H1 (cell line): ENCODE measurements at regions not wholly inside any gene's neighbourhood (a gene's known extent, or its start where the extent isn't known, plus 50 kb on each side); places are given as distances from the start of the nearest gene placed in this dataset.

ENCODE experiments used
- CTCF ChIA-PET: fragments of 300-600 bp; sonication (Branson Sonifier 250); formaldehyde crosslinking; loops from one replicate; lab custom pipeline; 2021; ENCODE audit not compliant: partially characterized antibody; lab: Charles Lee
- POLR2A ChIA-PET: fragments of 300-600 bp; sonication (Branson Sonifier 250); formaldehyde crosslinking; loops from one replicate; lab custom pipeline; 2021; ENCODE audit warnings: inconsistent platforms; ENCODE audit not compliant: partially characterized antibody; lab: Charles Lee
- DNase-seq, 2 experiments: peaks; one replicate each; pipeline versions ENCODE4 v3.0.0 to v3.0.0-alpha.2; 2010 to 2022; ENCODE audit warnings: low spot score in 2 of 2, low read depth in 1 of 2, mixed read lengths in 1 of 2
- FAIRE-seq: peaks from 2 replicates; lab custom pipeline; 2011; peaks lifted over from hg19 to GRCh38; lab: Jason Lieb, UNC
- H2AFZ ChIP-seq: 2 replicates; pipeline ENCODE4 v1.8.1; 2012; ENCODE audit warnings: low read length, inconsistent platforms
- H2AK5ac ChIP-seq: 2 replicates; pipeline ENCODE4 v1.6.1; 2013; ENCODE audit warnings: low read depth, low read length
- H2BK120ac ChIP-seq: replicated peaks from 2 replicates; pipeline ENCODE3; 2013; ENCODE audit warnings: low read depth, low read length, inconsistent platforms
- H2BK12ac ChIP-seq: 2 replicates; pipeline ENCODE4 v1.6.1; 2013; ENCODE audit warnings: low read depth, low read length
- H2BK15ac ChIP-seq: 2 replicates; pipeline ENCODE4 v1.6.1; 2013; ENCODE audit warnings: low read length
- H2BK20ac ChIP-seq: 2 replicates; pipeline ENCODE4 v1.6.1; 2013; ENCODE audit warnings: low read length
- H2BK5ac ChIP-seq: 2 replicates; pipeline ENCODE4 v1.6.1; 2013; ENCODE audit warnings: low read depth, low read length
- H3K14ac ChIP-seq: 2 replicates; pipeline ENCODE4 v1.6.1; 2013; ENCODE audit warnings: inconsistent platforms; ENCODE audit not compliant: insufficient read length
- H3K18ac ChIP-seq: 2 replicates; pipeline ENCODE4 v1.6.1; 2013; ENCODE audit warnings: low read length; ENCODE audit errors: extremely low read depth
- H3K23ac ChIP-seq: 2 replicates; pipeline ENCODE4 v1.6.1; 2013; ENCODE audit warnings: inconsistent platforms; ENCODE audit not compliant: insufficient read length
- H3K23me2 ChIP-seq: 2 replicates; pipeline ENCODE4 v1.6.1; 2013; ENCODE audit warnings: low read depth, low read length
- H3K27ac ChIP-seq: 2 replicates; pipeline ENCODE4 v1.6.1; 2011; ENCODE audit warnings: low read depth, low read length, inconsistent platforms
- H3K27me3 ChIP-seq, 4 experiments: replicated peaks in 1 of 4; 1 replicate in 1 of 4; 2 replicates in 3 of 4; pipeline versions ENCODE4 v1.6.1 to v1.8.1; 2011 to 2013; ENCODE audit warnings: low read length in 3 of 4, mild to moderate bottlenecking in 3 of 4, inconsistent platforms in 2 of 4, mixed read lengths in 2 of 4, moderate library complexity in 1 of 4; ENCODE audit not compliant: control insufficient read depth in 3 of 4, insufficient read depth in 3 of 4; ENCODE audit errors: extremely low read depth in 1 of 4
- H3K36me3 ChIP-seq, 4 experiments: 2 replicates each; pipeline versions ENCODE4 v1.6.1 to v1.8.1; 2011 to 2013; ENCODE audit warnings: mild to moderate bottlenecking in 4 of 4, low read length in 3 of 4, moderate library complexity in 2 of 4, control low read depth in 1 of 4, inconsistent platforms in 1 of 4; ENCODE audit not compliant: insufficient read depth in 4 of 4, control insufficient read depth in 2 of 4
- H3K4ac ChIP-seq: replicated peaks from 2 replicates; pipeline ENCODE3; 2013; ENCODE audit warnings: low read length, low read depth, mixed read lengths, inconsistent platforms; ENCODE audit not compliant: insufficient read length
- H3K4me1 ChIP-seq, 4 experiments: replicated peaks in 1 of 4; 1 replicate in 1 of 4; 2 replicates in 3 of 4; pipeline versions ENCODE4 v1.6.1 to v1.8.1; 2011 to 2013; ENCODE audit warnings: low read length in 3 of 4, inconsistent platforms in 2 of 4, mixed read lengths in 1 of 4; ENCODE audit not compliant: insufficient read depth in 4 of 4, control insufficient read depth in 3 of 4
- H3K4me2 ChIP-seq, 2 experiments: 2 replicates each; pipeline versions ENCODE4 v1.6.1 to v1.8.1; 2011 to 2013; ENCODE audit warnings: low read depth in 2 of 2, low read length in 2 of 2, control low read depth in 1 of 2, inconsistent platforms in 1 of 2, mild to moderate bottlenecking in 1 of 2; ENCODE audit not compliant: insufficient read depth in 1 of 2
- H3K4me3 ChIP-seq, 4 experiments: fragments of 200-600, 300-600 bp in 1 of 4; sonication (generic), shearing (Covaris generic), sonication (Bioruptor Twin) in 1 of 4; 2 replicates each; pipeline versions ENCODE4 v1.5.1 to v1.8.1; 2011 to 2016; ENCODE audit warnings: low read length in 4 of 4, low read depth in 3 of 4, control low read depth in 2 of 4, inconsistent platforms in 2 of 4, mild to moderate bottlenecking in 2 of 4, mixed read lengths in 1 of 4, moderate library complexity in 1 of 4; ENCODE audit not compliant: insufficient read depth in 2 of 4; ENCODE audit errors: extremely low read depth in 1 of 4
- H3K56ac ChIP-seq: replicated peaks from 2 replicates; pipeline ENCODE3; 2013; ENCODE audit warnings: low read depth, mild to moderate bottlenecking, mixed read lengths, low read length, inconsistent platforms; ENCODE audit not compliant: insufficient read length
- H3K79me1 ChIP-seq: 2 replicates; pipeline ENCODE4 v1.6.1; 2013; ENCODE audit warnings: low read depth, low read length, control low read depth
- H3K79me2 ChIP-seq, 2 experiments: 2 replicates each; pipeline versions ENCODE4 v1.6.1 to v1.8.1; 2012 to 2013; ENCODE audit warnings: low read length in 2 of 2, mild to moderate bottlenecking in 2 of 2, inconsistent platforms in 1 of 2; ENCODE audit not compliant: insufficient read depth in 2 of 2, control insufficient read depth in 1 of 2
- H3K9ac ChIP-seq, 4 experiments: replicated peaks in 1 of 4; 1 replicate in 1 of 4; 2 replicates in 3 of 4; pipeline versions ENCODE4 v1.6.1 to v1.8.1; 2011 to 2013; ENCODE audit warnings: low read depth in 3 of 4, low read length in 3 of 4, control low read depth in 2 of 4, mild to moderate bottlenecking in 2 of 4, moderate library complexity in 2 of 4, inconsistent platforms in 1 of 4; ENCODE audit errors: extremely low read depth in 1 of 4
- H3K9me3 ChIP-seq, 2 experiments: 2 replicates each; pipeline versions ENCODE4 v1.6.1 to v1.8.1; 2012 to 2013; ENCODE audit warnings: mild to moderate bottlenecking in 2 of 2, moderate library complexity in 2 of 2, control low read depth in 1 of 2, inconsistent platforms in 1 of 2, low read depth in 1 of 2, low read length in 1 of 2, mixed read lengths in 1 of 2; ENCODE audit not compliant: insufficient read depth in 2 of 2
- H4K20me1 ChIP-seq, 2 experiments: replicated peaks in 1 of 2; 2 replicates each; pipeline versions ENCODE3 to v1.8.1; 2011 to 2013; ENCODE audit warnings: inconsistent platforms in 2 of 2, low read length in 2 of 2, mild to moderate bottlenecking in 1 of 2; ENCODE audit not compliant: insufficient read depth in 2 of 2, control insufficient read depth in 1 of 2
- H4K5ac ChIP-seq: 2 replicates; pipeline ENCODE4 v1.6.1; 2013; ENCODE audit warnings: low read length, low read depth, mixed read lengths, inconsistent platforms; ENCODE audit not compliant: insufficient read length
- H4K8ac ChIP-seq: 2 replicates; pipeline ENCODE4 v1.8.0; 2013; ENCODE audit warnings: mild to moderate bottlenecking, moderate library complexity, low read length, inconsistent platforms; ENCODE audit not compliant: insufficient read depth; ENCODE audit errors: extremely low read depth
- H4K91ac ChIP-seq: replicated peaks from 2 replicates; pipeline ENCODE3; 2013; ENCODE audit warnings: low read length, mixed read lengths, inconsistent platforms; ENCODE audit not compliant: insufficient read length
- BACH1 ChIP-seq: IDR thresholded peaks from 2 replicates; pipeline ENCODE4 v1.6.1; 2012; ENCODE audit warnings: low read length, improper control_type of control experiment
- CBX8 ChIP-seq: fragments of 300-800, 300-1000 bp; sonication (generic); IDR thresholded peaks from 2 replicates; pipeline ENCODE4 v1.7.1; 2016; ENCODE audit warnings: low read depth, low read length, borderline replicate concordance
- CHD2 ChIP-seq: IDR thresholded peaks from 2 replicates; pipeline ENCODE4 v1.6.1; 2012; ENCODE audit warnings: low read length, improper control_type of control experiment
- EGR1 ChIP-seq: IDR thresholded peaks from 2 replicates; pipeline ENCODE4 v1.6.1; 2011; ENCODE audit warnings: low read depth, low read length, borderline replicate concordance
- HDAC6 ChIP-seq: IDR thresholded peaks from one replicate; pipeline ENCODE4 v1.7.1; 2012; ENCODE audit warnings: low read depth, mild to moderate bottlenecking, inconsistent platforms, low read length, moderate library complexity
- RBBP5 ChIP-seq: IDR thresholded peaks from 2 replicates; pipeline ENCODE4 v1.7.1; 2012; ENCODE audit warnings: low read depth, mild to moderate bottlenecking, inconsistent platforms, low read length, moderate library complexity, borderline replicate concordance
- RXRA ChIP-seq: IDR thresholded peaks from 2 replicates; pipeline ENCODE4 v1.6.1; 2011; ENCODE audit warnings: low read depth, mild to moderate bottlenecking, low read length, moderate library complexity; ENCODE audit not compliant: insufficient read depth
- SIRT6 ChIP-seq: IDR thresholded peaks from one replicate; pipeline ENCODE4 v1.7.1; 2012; ENCODE audit warnings: low read length, inconsistent platforms
- SP4 ChIP-seq: IDR thresholded peaks from 2 replicates; pipeline ENCODE4 v1.6.1; 2012; ENCODE audit warnings: low read length, inconsistent platforms
- ZNF274 ChIP-seq: IDR thresholded peaks from 2 replicates; pipeline ENCODE4 v1.7.0; 2012; ENCODE audit warnings: low read length, borderline replicate concordance; ENCODE audit errors: extremely low read depth
- WGBS, 2 experiments: shearing (Covaris generic) in 1 of 2; methylation state at CpG; one replicate each; pipeline versions ENCODE4 v1.1.6 to v1.1.7; 2013 to 2015; ENCODE audit warnings: low lambda C conversion rate in 2 of 2, mixed read lengths in 2 of 2, inconsistent platforms in 1 of 2, low coverage in 1 of 2, missing lambda C conversion rate in 1 of 2; ENCODE audit not compliant: insufficient replicate concordance in 2 of 2, insufficient coverage in 1 of 2, insufficient read length in 1 of 2; ENCODE audit errors: extremely low coverage in 1 of 2, missing lambda C conversion rate in 1 of 2; 5-methylcytosine and 5-hydroxymethylcytosine counted together
- TF ChIP-seq, protein P1 (sequence below): IDR thresholded peaks from 2 replicates; pipeline ENCODE4 v1.6.1; 2011; ENCODE audit warnings: low read depth, mild to moderate bottlenecking, low read length; ENCODE audit not compliant: insufficient read depth
- TF ChIP-seq, protein P2 (sequence below): IDR thresholded peaks from 2 replicates; pipeline ENCODE4 v1.6.1; 2012; ENCODE audit warnings: inconsistent platforms
- TF ChIP-seq, protein P3 (sequence below): IDR thresholded peaks from 2 replicates; pipeline ENCODE4 v1.6.1; 2012; ENCODE audit warnings: inconsistent platforms

DNA sequence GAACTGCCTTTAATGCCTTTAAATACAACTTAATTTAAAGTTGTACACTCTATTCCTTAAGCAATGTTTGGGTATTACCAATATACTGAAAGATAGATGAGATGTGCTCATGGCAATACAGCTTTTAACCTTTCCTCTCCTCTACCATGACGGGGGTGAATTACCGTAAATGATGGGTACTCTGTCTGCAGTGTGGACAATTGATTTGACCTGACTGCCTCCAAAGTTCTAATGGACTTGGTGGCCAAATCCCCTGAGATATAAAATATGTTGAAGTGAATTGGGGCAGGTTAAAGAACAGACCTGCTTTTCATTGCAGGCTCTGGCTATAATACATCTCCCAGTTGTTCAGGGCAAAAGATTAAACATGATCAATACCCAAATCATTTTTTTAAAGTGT lies 367.4 kb upstream of the NR5A2 start:
- Histone ChIP-seq H2BK15ac (no peak overlapping the region), H3K79me2 (no peaks in the 10 kb centered on the region), H2AK5ac (no peak overlapping the region), H3K27me3 (no peaks in the 10 kb centered on the region), H3K23ac (no peak overlapping the region), H2BK120ac (no peak overlapping the region), H2BK5ac (no peak overlapping the region), H3K4me1 (no peaks in the 10 kb centered on the region), H3K9ac (no peak overlapping the region), H3K27ac (no peak overlapping the region), H3K14ac (no peak overlapping the region), H3K4me3 (no peak overlapping the region), H2BK20ac (no peak overlapping the region), H2BK12ac (no peak overlapping the region), H3K4ac (no peak overlapping the region), H3K56ac (no peak overlapping the region)
- CTCF ChIA-PET: no interaction called here
- no peak for DNase-seq
- POLR2A ChIA-PET: no interaction called here
- TF ChIP-seq, protein P1, sequence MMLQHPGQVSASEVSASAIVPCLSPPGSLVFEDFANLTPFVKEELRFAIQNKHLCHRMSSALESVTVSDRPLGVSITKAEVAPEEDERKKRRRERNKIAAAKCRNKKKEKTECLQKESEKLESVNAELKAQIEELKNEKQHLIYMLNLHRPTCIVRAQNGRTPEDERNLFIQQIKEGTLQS: no peak
- TF ChIP-seq HDAC6 (no peak), SP4 (no peak), EGR1 (no peak), RBBP5 (no peak), SIRT6 (no peak), CBX8 (no peak), CHD2 (no peak), RXRA (no peak), BACH1 (no peak), ZNF274 (no peak)
- TF ChIP-seq, protein P2, sequence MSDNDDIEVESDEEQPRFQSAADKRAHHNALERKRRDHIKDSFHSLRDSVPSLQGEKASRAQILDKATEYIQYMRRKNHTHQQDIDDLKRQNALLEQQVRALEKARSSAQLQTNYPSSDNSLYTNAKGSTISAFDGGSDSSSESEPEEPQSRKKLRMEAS: no peak
- TF ChIP-seq, protein P3, sequence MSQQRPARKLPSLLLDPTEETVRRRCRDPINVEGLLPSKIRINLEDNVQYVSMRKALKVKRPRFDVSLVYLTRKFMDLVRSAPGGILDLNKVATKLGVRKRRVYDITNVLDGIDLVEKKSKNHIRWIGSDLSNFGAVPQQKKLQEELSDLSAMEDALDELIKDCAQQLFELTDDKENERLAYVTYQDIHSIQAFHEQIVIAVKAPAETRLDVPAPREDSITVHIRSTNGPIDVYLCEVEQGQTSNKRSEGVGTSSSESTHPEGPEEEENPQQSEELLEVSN: no peak
- TF ChIP-seq, all 59 proteins: peak for 0
- no peaks in the 10 kb centered on the region for H3K23me2 ChIP-seq
- no peaks in the 10 kb centered on the region for H4K20me1 ChIP-seq
- H3K79me1 ChIP-seq: no peaks in the 10 kb centered on the region
- no peak overlapping the region for H4K5ac ChIP-seq
- no peaks in the 10 kb centered on the region for H3K36me3 ChIP-seq
- 100% methylated on average over 2 of the region's 2 CpGs; no CpG with 5 or more reads in 1 of the 2 experiments for WGBS, 2 experiments
- no peak for FAIRE-seq
- H3K9me3 ChIP-seq: no peaks in the 10 kb centered on the region
- no peak overlapping the region for H3K18ac ChIP-seq
- H4K91ac ChIP-seq: no peak overlapping the region
- H4K8ac ChIP-seq: no peak overlapping the region
- no peak overlapping the region for H3K4me2 ChIP-seq
- no peak overlapping the region for H2AFZ ChIP-seq
